Karpas-422 (cell line): ENCODE measurements at regions not wholly inside any gene's neighbourhood (a gene's known extent, or its start where the extent isn't known, plus 50 kb on each side); places are given as distances from the start of the nearest gene placed in this dataset.

Experiments
- DNase-seq: peaks from one replicate; pipeline ENCODE4 v3.0.0-alpha.2; 2015
- H2AFZ ChIP-seq: fragments of 200-600 bp; sonication (generic); 2 replicates; pipeline ENCODE4 v1.6.1; 2014; ENCODE audit warnings: antibody characterized with exemption, low read length, mixed read lengths
- H3K27ac ChIP-seq: fragments of 200-600 bp; sonication (generic); 2 replicates; pipeline ENCODE4 v1.5.1; 2014; ENCODE audit warnings: mild to moderate bottlenecking, low read length, moderate library complexity
- H3K27me3 ChIP-seq: fragments of 200-600 bp; sonication (generic); 2 replicates; pipeline ENCODE4 v1.6.1; 2014; ENCODE audit warnings: low read length, mixed read lengths
- H3K36me3 ChIP-seq: fragments of 200-600 bp; sonication (generic); 2 replicates; pipeline ENCODE4 v1.6.1; 2014; ENCODE audit warnings: low read length, mixed read lengths; ENCODE audit not compliant: insufficient read depth
- H3K4me1 ChIP-seq: fragments of 200-600 bp; sonication (generic); 2 replicates; pipeline ENCODE4 v1.6.1; 2014; ENCODE audit warnings: mild to moderate bottlenecking, low read length, mixed read lengths
- H3K4me2 ChIP-seq: fragments of 200-600 bp; sonication (generic); 2 replicates; pipeline ENCODE4 v1.6.1; 2014; ENCODE audit warnings: low read length, low read depth, mild to moderate bottlenecking; ENCODE audit not compliant: poor library complexity, severe bottlenecking
- H3K4me3 ChIP-seq: fragments of 200-600 bp; sonication (generic); 2 replicates; pipeline ENCODE4 v1.5.1; 2014; ENCODE audit warnings: mild to moderate bottlenecking, antibody characterized with exemption, low read length, mixed read lengths
- H3K79me2 ChIP-seq: fragments of 200-600 bp; sonication (generic); 2 replicates; pipeline ENCODE4 v1.6.1; 2014; ENCODE audit warnings: mild to moderate bottlenecking, low read length, mixed read lengths
- H3K9ac ChIP-seq: fragments of 200-600 bp; sonication (generic); 2 replicates; pipeline ENCODE4 v1.6.0; 2014; ENCODE audit warnings: low read length
- H3K9me2 ChIP-seq: fragments of 200-600 bp; sonication (generic), shearing (Covaris generic); replicated peaks from 2 replicates; pipeline ENCODE4 v1.6.0; 2014; ENCODE audit warnings: mild to moderate bottlenecking, low read length, moderate library complexity; ENCODE audit not compliant: insufficient read depth
- H3K9me3 ChIP-seq: fragments of 300-700, 200-600 bp; sonication (generic); 2 replicates; pipeline ENCODE4 v1.6.1; 2014; ENCODE audit warnings: low read length, mixed read lengths
- H4K20me1 ChIP-seq: fragments of 200-600 bp; sonication (generic); 2 replicates; pipeline ENCODE4 v1.6.1; 2014; ENCODE audit warnings: mild to moderate bottlenecking, antibody characterized with exemption, low read length, low read depth; ENCODE audit not compliant: insufficient read depth

GRCh38 chr2:239625156-239625845, 224.5 kb upstream of the HDAC4 start:
- H2AFZ ChIP-seq = no peak overlapping the region
- DNase-seq = no peak
- no peaks in the 10 kb centered on the region for H3K27me3 ChIP-seq
- no peak overlapping the region for H3K27ac ChIP-seq
- H3K79me2 ChIP-seq = no peaks in the 10 kb centered on the region
- H3K36me3 ChIP-seq = no peaks in the 10 kb centered on the region
- no peaks in the 10 kb centered on the region for H3K9me2 ChIP-seq
- no peaks in the 10 kb centered on the region for H3K4me1 ChIP-seq
- H3K4me3 ChIP-seq = no peak overlapping the region
- H3K4me2 ChIP-seq = no peak overlapping the region
- H3K9ac ChIP-seq = no peak overlapping the region
- no peaks in the 10 kb centered on the region for H3K9me3 ChIP-seq
- H4K20me1 ChIP-seq = no peaks in the 10 kb centered on the region

- no peaks in the 10 kb centered on the region for H4K20me1 ChIP-seq
- H3K9me3 ChIP-seq = no peaks in the 10 kb centered on the region
- no peak overlapping the region for H3K9ac ChIP-seq
- no peak overlapping the region for H2AFZ ChIP-seq
- no peaks in the 10 kb centered on the region for H3K27me3 ChIP-seq
- no peaks in the 10 kb centered on the region for H3K9me2 ChIP-seq
- no peak overlapping the region for H3K4me3 ChIP-seq
- no peak overlapping the region for H3K27ac ChIP-seq
- H3K36me3 ChIP-seq = no peaks in the 10 kb centered on the region
- H3K4me2 ChIP-seq = no peak overlapping the region
- H3K79me2 ChIP-seq = no peaks in the 10 kb centered on the region
- H3K4me1 ChIP-seq = no peaks in the 10 kb centered on the region
- no peak for DNase-seq
These were observed 220.8 kb upstream of the HDAC4 start for GRCh38 chr2:239621611-239622010.

DNA sequence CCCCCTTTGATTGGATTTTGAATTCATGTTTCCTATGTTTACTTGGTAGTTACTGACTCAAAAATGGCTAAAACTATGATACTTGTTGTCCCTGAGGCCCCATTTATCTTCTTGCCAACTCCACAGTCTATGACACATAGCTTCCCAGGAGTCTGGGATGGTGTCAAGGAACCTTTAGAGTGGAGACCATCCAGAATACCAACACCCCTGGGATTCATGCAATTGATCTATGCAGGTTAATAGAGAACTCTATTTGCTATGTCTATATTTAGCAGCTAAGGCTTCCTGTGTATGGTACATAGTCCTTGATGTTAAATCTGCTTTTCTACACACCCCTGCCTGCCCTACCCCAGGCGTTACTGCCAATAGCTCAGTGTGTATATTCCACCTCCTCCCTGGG, 218.5 kb upstream of the HDAC4 start:
- Histone ChIP-seq H2AFZ (no peak overlapping the region), H4K20me1 (no peaks in the 10 kb centered on the region), H3K36me3 (no peaks in the 10 kb centered on the region), H3K79me2 (no peaks in the 10 kb centered on the region), H3K27me3 (no peaks in the 10 kb centered on the region), H3K9me3 (no peaks in the 10 kb centered on the region), H3K4me1 (no peaks in the 10 kb centered on the region), H3K4me3 (no peak overlapping the region), H3K9ac (no peak overlapping the region), H3K9me2 (no peaks in the 10 kb centered on the region), H3K27ac (no peak overlapping the region), H3K4me2 (no peak overlapping the region)
- DNase-seq = no peak

- Histone ChIP-seq H3K36me3 (no peaks in the 10 kb centered on the region), H2AFZ (no peak overlapping the region), H4K20me1 (no peaks in the 10 kb centered on the region), H3K79me2 (no peaks in the 10 kb centered on the region), H3K27me3 (no peaks in the 10 kb centered on the region), H3K27ac (no peak overlapping the region), H3K4me2 (no peak overlapping the region), H3K9me2 (no peaks in the 10 kb centered on the region), H3K9me3 (no peaks in the 10 kb centered on the region), H3K4me1 (no peaks in the 10 kb centered on the region), H3K4me3 (no peak overlapping the region), H3K9ac (no peak overlapping the region)
- DNase-seq = no peak
These were observed 215.9 kb upstream of the HDAC4 start for GRCh38 chr2:239616729-239617128.

- no peaks in the 10 kb centered on the region for H3K9me2 ChIP-seq
- H2AFZ ChIP-seq = no peak overlapping the region
- H3K4me1 ChIP-seq = no peaks in the 10 kb centered on the region
These were observed 211.3 kb upstream of the HDAC4 start for GRCh38 chr2:239612133-239612532.

DNA sequence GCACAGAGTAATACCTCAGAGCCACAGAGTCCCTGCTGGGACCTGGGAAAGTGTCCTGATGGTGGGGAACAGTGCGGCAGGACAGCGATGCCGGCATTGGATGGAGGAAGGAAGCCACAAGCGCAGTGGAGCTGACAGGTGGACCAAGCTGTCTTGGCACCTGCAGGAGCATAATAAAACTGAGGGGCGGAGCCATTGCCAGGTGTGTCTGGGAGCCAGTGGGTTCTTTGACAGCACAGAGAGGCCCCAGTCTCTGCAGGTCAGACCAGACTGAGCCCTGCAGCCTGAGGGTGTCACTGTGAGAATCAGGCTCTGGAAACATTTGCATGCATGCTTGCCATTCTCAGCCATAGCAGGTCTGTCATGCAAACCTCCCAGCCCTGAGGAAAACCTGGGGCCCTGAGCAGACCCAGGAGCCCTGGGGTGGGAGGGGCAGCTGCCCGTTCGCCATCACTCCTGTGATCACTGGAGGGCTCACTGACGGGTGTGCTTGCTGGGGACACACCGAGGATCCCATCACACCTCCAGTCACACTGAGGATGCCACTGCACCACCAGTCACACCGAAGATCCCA, 210.5 kb upstream of the HDAC4 start:
- no peak for DNase-seq
- H3K9ac ChIP-seq = no peak overlapping the region
- H2AFZ ChIP-seq = no peak overlapping the region
- H3K27ac ChIP-seq = no peak overlapping the region
- H3K4me3 ChIP-seq = no peak overlapping the region
- no peaks in the 10 kb centered on the region for H3K36me3 ChIP-seq
- H3K27me3 ChIP-seq = no peaks in the 10 kb centered on the region
- H3K79me2 ChIP-seq = no peaks in the 10 kb centered on the region
- H4K20me1 ChIP-seq = no peaks in the 10 kb centered on the region
- H3K4me2 ChIP-seq = no peak overlapping the region
- H3K4me1 ChIP-seq = no peaks in the 10 kb centered on the region
- H3K9me3 ChIP-seq = no peaks in the 10 kb centered on the region
- H3K9me2 ChIP-seq = no peaks in the 10 kb centered on the region

More at GRCh38 chr2:239612133-239612532, 211.3 kb upstream of the HDAC4 start:
- no peak overlapping the region for H3K4me3 ChIP-seq
- no peaks in the 10 kb centered on the region for H3K79me2 ChIP-seq
- no peaks in the 10 kb centered on the region for H3K27me3 ChIP-seq
- DNase-seq = no peak
- no peaks in the 10 kb centered on the region for H3K9me3 ChIP-seq
- H3K9ac ChIP-seq = no peak overlapping the region
- H3K36me3 ChIP-seq = no peaks in the 10 kb centered on the region
- H3K4me2 ChIP-seq = no peak overlapping the region
- no peak overlapping the region for H3K27ac ChIP-seq
- H4K20me1 ChIP-seq = no peaks in the 10 kb centered on the region

- Histone ChIP-seq H3K4me1 (no peaks in the 10 kb centered on the region), H3K27ac (no peak overlapping the region), H3K9me3 (no peaks in the 10 kb centered on the region), H2AFZ (no peak overlapping the region), H3K9ac (no peak overlapping the region), H3K79me2 (no peaks in the 10 kb centered on the region), H3K9me2 (no peaks in the 10 kb centered on the region), H4K20me1 (no peaks in the 10 kb centered on the region), H3K36me3 (no peaks in the 10 kb centered on the region), H3K4me3 (no peak overlapping the region), H3K27me3 (no peaks in the 10 kb centered on the region), H3K4me2 (no peak overlapping the region)
- DNase-seq = no peak
These were observed 209.8 kb upstream of the HDAC4 start for GRCh38 chr2:239610457-239611221.

- no peak overlapping the region for H3K4me2 ChIP-seq
- no peaks in the 10 kb centered on the region for H3K4me1 ChIP-seq
- no peak overlapping the region for H2AFZ ChIP-seq
- H3K9ac ChIP-seq = no peak overlapping the region
- no peaks in the 10 kb centered on the region for H3K9me3 ChIP-seq
- no peaks in the 10 kb centered on the region for H4K20me1 ChIP-seq
- DNase-seq = no peak
- no peak overlapping the region for H3K4me3 ChIP-seq
- no peaks in the 10 kb centered on the region for H3K36me3 ChIP-seq
- H3K79me2 ChIP-seq = no peaks in the 10 kb centered on the region
- H3K27me3 ChIP-seq = no peaks in the 10 kb centered on the region
- no peak overlapping the region for H3K27ac ChIP-seq
- H3K9me2 ChIP-seq = no peaks in the 10 kb centered on the region
These were observed 208.9 kb upstream of the HDAC4 start for GRCh38 chr2:239609607-239610310.
